NOMO-1 treated with dmso at 0.1 percent for 144 hours (cell line): ENCODE measurements at regions not wholly inside any gene's neighbourhood (a gene's known extent, or its start where the extent isn't known, plus 50 kb on each side); places are given as distances from the start of the nearest gene placed in this dataset.
"Not testable (repeated sequence)": the region's sequence is repeated elsewhere in the genome, so short reads cannot be mapped to it uniquely, and the experiment has no call there.

ENCODE experiments used
- DNase-seq: peaks from one replicate; lab custom pipeline; 2025; ENCODE audit not compliant: unreplicated experiment; lab: John Stamatoyannopoulos, UW

DNA sequence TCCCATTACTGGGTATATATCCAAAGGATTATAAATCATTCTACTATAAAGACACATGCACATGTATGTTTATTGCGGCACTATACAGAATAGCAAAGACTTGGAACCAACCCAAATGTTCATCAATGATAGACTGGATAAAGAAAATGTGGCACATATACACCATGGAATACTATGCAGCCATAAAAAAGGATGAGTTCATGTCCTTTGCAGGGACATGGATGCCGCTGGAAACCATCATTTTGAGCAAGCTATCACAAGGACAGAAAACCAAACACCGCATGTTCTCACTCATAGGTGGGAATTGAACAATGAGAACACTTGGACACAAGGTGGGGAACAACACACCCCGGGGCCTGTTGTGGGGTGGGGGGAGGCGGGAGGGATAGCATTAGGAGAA is 57.0 kb upstream of the NEUROD1 start:
- DNase-seq, result not testable (repeated sequence)

- DNase-seq, result no peak
Observed at GRCh38 chr2:181738074-181738473, 57.8 kb upstream of the NEUROD1 start.

DNA sequence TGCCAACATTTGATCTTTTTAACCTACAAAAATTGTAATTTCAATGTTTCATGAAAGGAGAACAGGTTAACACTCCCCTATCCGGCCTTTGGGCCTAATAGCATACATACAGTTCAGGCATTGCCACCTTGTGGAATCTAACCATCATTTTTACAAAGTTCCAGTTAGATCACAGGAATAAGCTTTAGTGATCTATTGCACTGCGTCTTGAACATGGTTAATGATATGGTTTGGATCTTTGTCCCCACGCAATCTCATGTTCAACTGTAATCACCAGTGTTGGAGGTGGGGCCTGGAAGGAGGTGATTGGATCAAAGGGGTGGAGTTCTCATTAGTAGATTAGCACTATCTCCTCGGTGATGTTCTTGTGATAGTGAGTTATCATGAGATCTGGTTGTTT is 58.2 kb upstream of the NEUROD1 start:
- no peak for DNase-seq

DNA sequence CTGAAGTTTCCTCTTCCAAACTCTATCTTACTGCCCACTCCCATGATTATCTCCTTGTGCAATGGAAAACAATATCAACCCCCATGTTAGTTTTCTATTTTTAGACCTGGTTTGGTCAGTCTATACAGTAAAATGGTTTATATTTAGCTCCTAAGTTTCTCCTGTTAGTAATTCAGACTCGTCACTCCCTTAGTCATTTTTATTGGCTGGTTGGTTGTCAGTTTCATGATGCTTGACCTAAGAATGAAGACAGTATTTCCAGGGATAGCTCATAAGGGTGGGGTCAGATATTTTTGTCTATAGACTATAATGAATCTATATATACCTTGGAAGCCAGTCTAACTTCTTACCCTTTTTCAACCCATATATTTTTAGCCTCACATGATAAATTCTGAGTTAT is 61.4 kb upstream of the NEUROD1 start:
- DNase-seq, result no peak

DNA sequence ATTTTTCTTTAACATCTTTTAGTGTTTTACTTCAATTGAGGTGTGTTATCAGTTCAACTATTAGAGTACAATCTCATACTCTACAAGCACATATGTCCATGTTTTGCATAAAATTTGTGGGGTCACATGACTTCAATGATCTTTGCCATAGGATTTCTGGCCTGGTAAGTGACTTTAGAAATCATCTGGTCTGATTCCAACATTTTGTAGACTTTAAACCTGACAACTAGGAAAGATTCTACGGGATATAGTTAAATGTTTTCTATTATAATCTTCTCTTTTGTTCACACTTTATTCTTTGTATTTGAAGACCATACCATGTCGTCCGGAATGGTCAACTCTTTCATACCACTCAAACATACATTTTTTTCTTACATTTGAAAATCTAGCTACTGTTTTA is 62.0 kb upstream of the NEUROD1 start:
- no peak for DNase-seq

- peak; percentile 15 for DNase-seq
Observed at GRCh38 chr2:181742922-181743722, 62.8 kb upstream of the NEUROD1 start.

DNA sequence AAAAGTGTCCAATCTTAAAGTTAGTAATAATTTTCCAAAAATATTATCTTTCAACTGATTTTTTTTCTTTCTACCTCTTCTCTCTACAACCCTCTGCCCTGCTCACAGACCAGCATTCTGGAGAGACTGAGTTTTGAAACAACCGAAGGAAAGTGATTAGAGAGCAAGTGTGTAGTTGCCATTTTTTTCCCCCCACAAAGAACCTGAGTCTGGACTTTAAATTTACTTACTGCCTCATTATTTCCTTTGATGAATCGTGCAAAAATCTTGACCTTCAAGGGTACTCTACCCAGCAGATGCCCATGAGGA is 63.4 kb upstream of the NEUROD1 start:
- no peak for DNase-seq

DNA sequence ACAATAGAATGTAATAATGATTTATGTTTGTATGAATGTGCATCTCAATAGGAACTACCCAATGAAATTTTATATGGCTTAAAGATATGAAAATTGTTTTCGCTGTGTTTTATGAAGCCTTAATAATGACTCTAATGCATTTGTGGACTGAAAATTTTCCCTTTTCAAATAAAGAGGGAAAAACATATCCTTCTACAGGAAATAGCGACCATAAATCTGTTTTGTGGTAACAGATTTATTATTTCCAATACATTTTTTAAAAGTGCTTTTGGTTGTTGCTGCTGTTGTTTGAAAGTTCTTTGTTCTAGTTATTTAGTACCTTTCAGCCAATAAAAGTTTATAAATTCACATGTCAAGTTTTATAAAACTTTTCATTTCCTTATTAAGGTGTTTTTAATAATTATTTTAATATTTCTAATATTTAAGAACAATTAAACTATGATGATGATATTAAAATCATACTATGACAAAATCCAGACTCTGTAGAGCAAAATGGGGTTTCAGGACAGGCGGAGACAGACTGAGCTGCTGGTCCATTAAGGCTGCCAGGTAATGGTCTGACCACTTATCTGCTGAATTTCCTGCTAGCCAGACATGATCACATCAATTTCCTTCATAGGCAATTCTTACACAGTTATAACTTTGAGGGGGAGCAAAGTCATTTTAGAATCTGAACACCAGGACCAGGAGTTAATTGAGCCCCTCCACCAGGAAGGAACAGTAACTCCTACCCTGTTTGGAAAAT is 65.7 kb upstream of the NEUROD1 start:
- no peak for DNase-seq

GRCh38 chr2:181746844-181747243 is 66.5 kb upstream of the NEUROD1 start:
- no peak for DNase-seq

- no peak for DNase-seq
Observed at GRCh38 chr2:181750305-181750704, 70.0 kb upstream of the NEUROD1 start.

DNA sequence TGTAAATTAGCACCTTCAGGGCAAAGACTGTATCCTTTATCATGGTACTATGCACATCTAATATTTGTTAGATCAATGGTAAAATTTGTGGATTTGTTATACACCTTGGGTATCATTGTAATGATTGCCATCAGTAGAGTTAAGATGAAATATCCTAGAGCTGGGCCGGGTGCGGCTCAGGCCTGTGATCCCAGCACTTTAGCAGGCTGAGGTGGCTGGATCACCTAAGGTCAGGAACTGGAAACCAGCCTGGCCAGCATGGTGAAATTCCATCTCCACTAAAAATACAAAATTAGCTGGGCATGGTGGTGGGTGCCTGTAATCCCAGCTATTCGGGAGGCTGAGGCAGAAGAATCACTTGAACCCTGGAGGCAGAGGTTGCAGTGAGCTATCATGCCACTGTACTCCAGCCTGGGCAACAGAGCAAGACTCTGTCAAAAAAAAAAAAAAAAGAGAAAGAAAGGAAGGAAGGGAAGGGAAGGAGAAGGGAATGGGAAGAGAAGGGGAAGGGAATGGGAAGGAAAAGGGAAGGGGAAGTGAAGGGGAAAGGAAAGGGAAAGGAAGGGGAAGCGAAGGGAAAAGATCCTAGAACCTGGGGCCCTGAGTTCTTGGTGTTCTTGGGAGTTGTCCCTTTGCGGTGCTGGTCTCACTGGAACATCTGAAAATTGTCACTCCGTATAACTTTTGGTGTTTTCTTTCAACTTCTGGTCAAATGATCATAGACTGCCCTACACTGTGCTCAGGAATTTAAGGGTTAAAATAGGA is 71.1 kb upstream of the NEUROD1 start:
- no peak for DNase-seq

- DNase-seq, result no peak
Observed at GRCh38 chr2:181752301-181752700, 72.0 kb upstream of the NEUROD1 start.

- no peak for DNase-seq
Observed at GRCh38 chr2:181753686-181754085, 73.4 kb upstream of the NEUROD1 start.

GRCh38 chr2:181754105-181754504 is 73.8 kb upstream of the NEUROD1 start:
- DNase-seq, result no peak

GRCh38 chr2:181755181-181755580 is 74.9 kb upstream of the NEUROD1 start:
- no peak for DNase-seq

- no peak for DNase-seq
Observed at GRCh38 chr2:181760521-181760920, 80.2 kb upstream of the NEUROD1 start.

DNA sequence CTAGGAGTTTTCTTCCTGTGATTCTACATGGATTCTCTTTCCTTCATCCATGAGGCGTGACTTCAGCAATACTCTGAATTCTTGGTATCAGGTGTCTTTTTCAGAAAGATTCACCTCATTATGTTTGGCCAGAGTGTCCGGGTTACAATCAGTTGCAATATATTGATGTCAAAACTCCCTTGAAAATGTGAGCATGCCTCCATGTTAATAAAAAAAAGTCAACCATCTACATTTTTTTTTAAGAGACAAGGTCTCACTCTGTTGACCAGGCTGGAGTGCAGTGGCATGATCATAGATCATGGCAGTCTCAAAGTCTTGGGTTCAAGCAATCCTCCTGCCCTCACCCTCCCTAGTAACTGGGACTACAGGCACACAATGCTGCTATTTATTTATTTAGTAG is 80.9 kb upstream of the NEUROD1 start:
- DNase-seq, result no peak

GRCh38 chr2:181762000-181762399 is 81.7 kb upstream of the NEUROD1 start:
- no peak for DNase-seq

DNA sequence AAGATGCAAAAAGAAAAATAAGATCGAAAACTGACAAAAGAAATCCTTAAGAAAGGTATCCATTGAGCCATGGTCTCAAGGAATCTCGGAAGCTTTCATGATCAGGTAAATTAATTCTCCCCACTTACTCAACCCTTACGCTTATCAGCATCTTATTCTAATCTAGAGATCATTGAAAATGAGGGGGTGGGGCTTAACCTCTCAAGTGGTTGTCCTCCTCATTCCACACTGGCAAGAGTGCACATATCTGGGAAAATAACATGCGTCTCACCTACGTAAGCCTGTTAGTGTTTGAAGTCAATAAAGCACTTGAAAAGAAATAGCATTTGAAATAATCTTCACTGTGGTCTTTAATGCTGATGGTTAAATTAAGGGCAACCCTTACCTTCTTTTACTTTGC is 82.5 kb upstream of the NEUROD1 start:
- no peak for DNase-seq

- DNase-seq, result no peak
Observed at GRCh38 chr2:181763423-181763822, 83.1 kb upstream of the NEUROD1 start.

DNA sequence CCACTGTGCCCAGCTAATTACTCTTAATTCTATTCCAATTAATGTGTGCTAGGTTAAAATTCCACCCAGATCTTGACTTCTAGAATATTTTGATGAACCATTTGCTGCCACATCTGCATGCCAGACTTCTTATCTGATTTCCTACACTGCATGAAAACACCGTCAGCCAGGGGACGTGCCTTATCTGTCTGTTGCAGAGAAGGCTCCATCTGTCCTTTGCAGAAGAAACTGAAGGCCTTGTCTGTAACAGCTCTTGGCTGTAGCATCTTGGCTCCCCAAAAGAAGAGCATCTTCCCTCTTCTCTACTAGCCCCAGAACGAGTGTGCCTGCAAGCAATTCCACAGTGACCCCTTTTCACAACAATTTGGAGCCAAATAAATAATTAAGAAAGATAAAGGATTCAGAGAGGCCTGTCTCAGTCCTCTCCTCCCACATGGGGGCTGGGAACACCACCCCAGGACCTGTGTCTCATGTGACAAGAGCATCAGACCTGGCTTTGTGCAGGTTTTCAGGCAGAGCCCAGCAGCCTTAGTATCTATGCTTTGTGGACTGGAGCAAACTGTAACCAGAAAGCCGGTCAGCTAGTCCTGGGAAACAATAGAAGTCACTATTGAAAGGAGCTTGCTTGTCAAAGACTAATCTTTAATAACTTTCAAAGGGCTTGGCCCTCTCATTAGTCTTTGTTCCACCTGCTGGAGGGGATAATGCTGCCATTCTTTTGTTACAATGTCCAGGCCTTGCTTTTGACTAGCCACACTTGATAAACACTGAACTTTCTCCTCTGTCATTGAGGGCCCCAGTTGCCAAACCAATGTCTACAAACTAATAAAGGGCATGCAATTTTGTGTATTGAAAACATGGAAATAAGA is 84.0 kb upstream of the NEUROD1 start:
- DNase-seq, result no peak
